Neural progenitor cell (in vitro differentiated cells): ENCODE measurements at regions not wholly inside any gene's neighbourhood (a gene's known extent, or its start where the extent isn't known, plus 50 kb on each side); places are given as distances from the start of the nearest gene placed in this dataset.
"Not testable (repeated sequence)": the region's sequence is repeated elsewhere in the genome, so short reads cannot be mapped to it uniquely, and the experiment has no call there.

Source experiments
- DNase-seq: peaks from one replicate; pipeline ENCODE4 v3.0.0-alpha.2; 2016; ENCODE audit warnings: low spot score
- H2AFZ ChIP-seq: fragments of 200-600 bp; sonication (generic); replicated peaks from 2 replicates; pipeline ENCODE4 v1.6.1; 2016; ENCODE audit warnings: antibody characterized with exemption
- H3F3A ChIP-seq: fragments of 200-600 bp; sonication (generic); 2 replicates; pipeline ENCODE4 v1.6.1; 2016; ENCODE audit warnings: antibody characterized with exemption, low read depth
- H3K27ac ChIP-seq: fragments of 200-600 bp; sonication (generic); 2 replicates; pipeline ENCODE4 v1.5.1; 2016; ENCODE audit warnings: mild to moderate bottlenecking
- H3K27me3 ChIP-seq: fragments of 200-600 bp; sonication (generic); 2 replicates; pipeline ENCODE4 v1.6.1; 2016; ENCODE audit warnings: mild to moderate bottlenecking, moderate library complexity
- H3K36me3 ChIP-seq: fragments of 200-600 bp; sonication (generic); 2 replicates; pipeline ENCODE4 v1.5.1; 2016
- H3K4me1 ChIP-seq: fragments of 200-600 bp; sonication (generic); 2 replicates; pipeline ENCODE4 v1.6.1; 2016; ENCODE audit warnings: mixed run types
- H3K4me2 ChIP-seq: fragments of 200-600 bp; sonication (generic); 2 replicates; pipeline ENCODE4 v1.6.1; 2016
- H3K4me3 ChIP-seq: fragments of 200-600 bp; sonication (generic); 2 replicates; pipeline ENCODE4 v1.5.1; 2016
- H3K79me2 ChIP-seq: fragments of 200-600 bp; sonication (generic); 2 replicates; pipeline ENCODE4 v1.6.1; 2016; ENCODE audit warnings: low read depth
- H3K9ac ChIP-seq: fragments of 200-600 bp; sonication (generic); 2 replicates; pipeline ENCODE4 v1.6.1; 2016
- H3K9me3 ChIP-seq: fragments of 200-600 bp; sonication (generic); 2 replicates; pipeline ENCODE4 v1.5.1; 2016; ENCODE audit warnings: low read depth
- H4K20me1 ChIP-seq: fragments of 200-600 bp; sonication (generic); 2 replicates; pipeline ENCODE4 v1.6.1; 2016; ENCODE audit warnings: low read depth
- H3K27ac Mint-ChIP-seq: 3 replicates; pipeline ENCODE4 v1.8.0; 2021; ENCODE audit warnings: mixed read lengths
- H3K27me3 Mint-ChIP-seq: 2 replicates; pipeline ENCODE4 v1.8.0; 2022; ENCODE audit warnings: low read depth, mild to moderate bottlenecking, inconsistent platforms, moderate library complexity, mixed read lengths; ENCODE audit not compliant: insufficient read depth
- H3K36me3 Mint-ChIP-seq: 3 replicates; pipeline ENCODE4 v1.8.0; 2021; ENCODE audit warnings: mixed read lengths
- H3K4me1 Mint-ChIP-seq: 3 replicates; pipeline ENCODE4 v1.8.0; 2021; ENCODE audit warnings: mixed read lengths
- H3K4me3 Mint-ChIP-seq: 3 replicates; pipeline ENCODE4 v1.8.0; 2021; ENCODE audit warnings: mild to moderate bottlenecking, moderate library complexity, mixed read lengths
- H3K9me3 Mint-ChIP-seq: 3 replicates; pipeline ENCODE4 v1.8.0; 2020; ENCODE audit warnings: mixed read lengths
- EZH2 ChIP-seq: fragments of 200-600 bp; sonication (generic); IDR thresholded peaks from 2 replicates; pipeline ENCODE4 v1.6.1; 2017; ENCODE audit warnings: antibody characterized with exemption, mild to moderate bottlenecking, moderate library complexity
- EZH2phosphoT487 ChIP-seq: fragments of 200-600 bp; sonication (generic); IDR thresholded peaks from 2 replicates; pipeline ENCODE4 v1.6.1; 2017; ENCODE audit warnings: antibody characterized with exemption
- TF ChIP-seq, protein P1 (sequence below): fragments of 200-600 bp; sonication (generic); IDR thresholded peaks from 2 replicates; pipeline ENCODE4 v1.5.1; 2017; ENCODE audit warnings: antibody characterized with exemption, mild to moderate bottlenecking

DNA sequence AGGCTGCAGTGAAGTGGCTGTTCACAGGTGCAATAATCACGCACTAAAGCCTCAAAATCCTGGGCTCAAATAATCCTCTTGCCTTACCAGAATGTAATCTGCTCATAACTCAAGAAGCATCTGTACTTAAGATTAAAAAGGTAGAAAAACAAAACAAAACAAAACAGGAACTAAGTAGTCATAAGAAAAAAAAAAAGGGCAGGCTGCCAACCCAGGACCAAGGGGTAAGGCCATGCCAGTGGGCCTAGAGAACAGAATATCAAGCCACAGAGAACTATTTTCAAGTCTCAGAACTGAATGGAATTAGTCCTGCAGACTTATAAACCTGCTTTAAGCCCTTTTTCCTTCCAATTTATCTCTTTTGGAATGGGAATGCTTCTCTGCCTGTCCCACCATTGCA is 64.8 kb upstream of the TBC1D3K start:
- Histone ChIP-seq H3K4me3 (no peak overlapping the region), H3K9me3 (no peaks in the 10 kb centered on the region), H3K36me3 (no peaks in the 10 kb centered on the region), H3K27ac (no peak overlapping the region), H3F3A (no peaks in the 10 kb centered on the region), H3K4me1 (no peaks in the 10 kb centered on the region), H3K79me2 (no peaks in the 10 kb centered on the region), H3K9ac (no peak overlapping the region), H2AFZ (no peak overlapping the region), H4K20me1 (no peaks in the 10 kb centered on the region), H3K27me3 (no peaks in the 10 kb centered on the region), H3K4me2 (no peak overlapping the region)
- TF ChIP-seq EZH2phosphoT487 (no peak), EZH2 (no peak)
- TF ChIP-seq, protein P1, sequence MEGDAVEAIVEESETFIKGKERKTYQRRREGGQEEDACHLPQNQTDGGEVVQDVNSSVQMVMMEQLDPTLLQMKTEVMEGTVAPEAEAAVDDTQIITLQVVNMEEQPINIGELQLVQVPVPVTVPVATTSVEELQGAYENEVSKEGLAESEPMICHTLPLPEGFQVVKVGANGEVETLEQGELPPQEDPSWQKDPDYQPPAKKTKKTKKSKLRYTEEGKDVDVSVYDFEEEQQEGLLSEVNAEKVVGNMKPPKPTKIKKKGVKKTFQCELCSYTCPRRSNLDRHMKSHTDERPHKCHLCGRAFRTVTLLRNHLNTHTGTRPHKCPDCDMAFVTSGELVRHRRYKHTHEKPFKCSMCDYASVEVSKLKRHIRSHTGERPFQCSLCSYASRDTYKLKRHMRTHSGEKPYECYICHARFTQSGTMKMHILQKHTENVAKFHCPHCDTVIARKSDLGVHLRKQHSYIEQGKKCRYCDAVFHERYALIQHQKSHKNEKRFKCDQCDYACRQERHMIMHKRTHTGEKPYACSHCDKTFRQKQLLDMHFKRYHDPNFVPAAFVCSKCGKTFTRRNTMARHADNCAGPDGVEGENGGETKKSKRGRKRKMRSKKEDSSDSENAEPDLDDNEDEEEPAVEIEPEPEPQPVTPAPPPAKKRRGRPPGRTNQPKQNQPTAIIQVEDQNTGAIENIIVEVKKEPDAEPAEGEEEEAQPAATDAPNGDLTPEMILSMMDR, result no peak
- peaks cover 14% of the 10 kb centered on the region for H3K9me3 Mint-ChIP-seq
- H3K27me3 Mint-ChIP-seq, result peaks cover 7% of the 10 kb centered on the region
- no peak for DNase-seq
- no peaks in the 10 kb centered on the region for H3K36me3 Mint-ChIP-seq
- H3K4me1 Mint-ChIP-seq, result peaks cover 5% of the 10 kb centered on the region
- no peak overlapping the region for H3K4me3 Mint-ChIP-seq
- no peak overlapping the region for H3K27ac Mint-ChIP-seq

DNA sequence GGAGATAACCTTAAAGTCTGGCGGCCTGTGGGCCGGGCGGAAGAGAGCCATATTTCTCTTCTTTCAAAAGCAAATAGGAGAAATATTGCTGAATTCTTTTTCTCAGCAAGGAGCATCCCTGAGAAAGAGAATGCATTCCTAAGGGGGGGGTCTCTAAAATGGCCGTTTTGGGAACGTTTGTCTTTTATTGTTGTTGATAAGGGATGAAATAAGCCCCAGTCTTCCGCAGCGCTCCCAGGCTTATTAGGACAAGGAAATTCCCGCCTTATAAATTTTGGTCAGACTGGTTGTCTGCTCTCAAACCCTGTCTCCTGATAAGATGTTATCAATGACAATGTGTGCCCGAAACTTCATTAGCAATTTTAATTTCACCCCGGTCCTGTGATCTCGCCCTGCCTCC is 65.8 kb upstream of the TBC1D3K start:
- H3K4me1 Mint-ChIP-seq, H3K36me3 Mint-ChIP-seq: not testable (repeated sequence)

DNA sequence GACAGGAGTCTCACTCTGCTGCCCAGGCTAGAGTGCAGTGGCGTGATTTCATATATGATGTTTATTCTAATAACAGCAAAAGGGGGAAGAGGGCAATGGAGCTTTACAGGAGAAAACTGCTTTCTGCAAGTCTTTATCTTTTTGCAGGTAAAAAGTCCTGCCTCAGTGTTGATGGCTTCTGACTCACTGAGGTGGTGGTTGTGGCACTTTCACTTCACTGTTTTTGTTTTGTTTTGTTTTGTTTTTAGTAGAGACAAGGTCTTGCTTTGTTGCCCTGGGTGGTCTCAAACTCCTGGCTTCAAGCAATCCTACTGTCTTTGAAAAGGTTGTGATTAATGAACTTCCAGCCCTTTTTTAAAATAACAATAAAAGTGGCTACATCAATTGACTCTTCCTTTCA is 68.0 kb upstream of the TBC1D3K start:
- Mint-ChIP-seq H3K36me3 (no peaks in the 10 kb centered on the region), H3K27ac (no peak overlapping the region), H3K4me3 (no peak overlapping the region), H3K4me1 (peaks cover 5% of the 10 kb centered on the region), H3K27me3 (peaks cover 7% of the 10 kb centered on the region), H3K9me3 (peaks cover 14% of the 10 kb centered on the region)
- H3K4me3 ChIP-seq, result no peak overlapping the region
- no peak overlapping the region for H2AFZ ChIP-seq
- H3K4me1 ChIP-seq, result no peaks in the 10 kb centered on the region
- no peak for TF ChIP-seq EZH2
- no peak overlapping the region for H3K9ac ChIP-seq
- no peak overlapping the region for H3K27ac ChIP-seq
- H3F3A ChIP-seq, result no peaks in the 10 kb centered on the region
- DNase-seq, result no peak
- H4K20me1 ChIP-seq, result no peaks in the 10 kb centered on the region
- no peaks in the 10 kb centered on the region for H3K36me3 ChIP-seq
- no peaks in the 10 kb centered on the region for H3K9me3 ChIP-seq
- H3K27me3 ChIP-seq, result no peaks in the 10 kb centered on the region
- no peaks in the 10 kb centered on the region for H3K79me2 ChIP-seq
- H3K4me2 ChIP-seq, result no peak overlapping the region

More for the DNA sequence above, 65.8 kb upstream of the TBC1D3K start:
- H3K4me2 ChIP-seq, H4K20me1 ChIP-seq, H3K4me3 ChIP-seq, H3K27me3 ChIP-seq, H3K27ac ChIP-seq, DNase-seq, H3K4me3 Mint-ChIP-seq, H3K27me3 Mint-ChIP-seq, H2AFZ ChIP-seq, H3K9me3 ChIP-seq, H3K9ac ChIP-seq, H3F3A ChIP-seq, H3K4me1 ChIP-seq, H3K27ac Mint-ChIP-seq, H3K36me3 ChIP-seq, H3K79me2 ChIP-seq: not testable (repeated sequence)
- peaks cover 14% of the 10 kb centered on the region for H3K9me3 Mint-ChIP-seq

DNA sequence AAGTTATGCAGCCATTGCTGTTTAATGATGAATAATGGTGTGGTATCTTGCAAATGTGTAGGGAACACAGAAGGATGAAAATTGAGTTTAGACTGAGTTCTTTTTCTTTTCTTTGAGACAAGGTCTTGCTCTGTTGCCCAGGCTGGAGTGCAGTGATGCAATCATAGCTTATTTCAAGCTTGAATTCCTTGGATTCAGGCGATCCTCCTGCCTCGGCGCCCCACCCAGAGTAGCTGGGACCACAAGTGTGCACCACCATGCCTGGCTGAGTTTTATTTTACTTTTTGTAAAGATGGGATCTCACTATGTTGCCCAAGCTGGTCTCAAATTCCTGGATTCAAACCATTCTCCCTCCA is 74.6 kb upstream of the TBC1D3K start:
- TF ChIP-seq, protein P1, result no peak
- TF ChIP-seq EZH2phosphoT487, result no peak
- Histone ChIP-seq H3K4me3 (no peak overlapping the region), H3K9ac (no peak overlapping the region), H3K27ac (no peak overlapping the region), H3K27me3 (no peaks in the 10 kb centered on the region), H3K9me3 (no peaks in the 10 kb centered on the region), H3K4me1 (no peaks in the 10 kb centered on the region), H3K36me3 (no peaks in the 10 kb centered on the region), H3F3A (no peaks in the 10 kb centered on the region), H2AFZ (no peak overlapping the region), H3K79me2 (no peaks in the 10 kb centered on the region), H4K20me1 (no peaks in the 10 kb centered on the region), H3K4me2 (no peak overlapping the region)
- H3K36me3 Mint-ChIP-seq, result no peaks in the 10 kb centered on the region
- H3K27me3 Mint-ChIP-seq, result peaks cover 8% of the 10 kb centered on the region
- no peak overlapping the region for H3K4me3 Mint-ChIP-seq
- H3K27ac Mint-ChIP-seq, result no peak overlapping the region
- peaks cover 4% of the 10 kb centered on the region for H3K4me1 Mint-ChIP-seq
- DNase-seq, result no peak
- no peaks in the 10 kb centered on the region for H3K9me3 Mint-ChIP-seq
